GM12873 (cell line): ENCODE measurements at regions not wholly inside any gene's neighbourhood (a gene's known extent, or its start where the extent isn't known, plus 50 kb on each side); places are given as distances from the start of the nearest gene placed in this dataset.

ENCODE experiments used
- CTCF ChIP-seq: IDR thresholded peaks from 2 replicates; pipeline ENCODE4 v1.5.1; 2012; ENCODE audit warnings: low read depth, mild to moderate bottlenecking, moderate library complexity, low read length, control low read depth; ENCODE audit not compliant: insufficient read depth; ENCODE audit errors: missing control alignments

GRCh38 chr4:83850435-83850834, 314.5 kb downstream of the GPAT3 start:
- no peak for TF ChIP-seq CTCF

GRCh38 chr4:83846193-83846830, 310.4 kb downstream of the GPAT3 start:
- no peak for TF ChIP-seq CTCF

- TF ChIP-seq CTCF = no peak
Observed at GRCh38 chr4:83839615-83840014, 303.7 kb downstream of the GPAT3 start.

- TF ChIP-seq CTCF = no peak
Observed at GRCh38 chr4:83837614-83838308, 301.9 kb downstream of the GPAT3 start.

GRCh38 chr4:83833920-83834319, 298.0 kb downstream of the GPAT3 start:
- TF ChIP-seq CTCF = no peak

- no peak for TF ChIP-seq CTCF
Observed at GRCh38 chr4:83832110-83832825, 296.4 kb downstream of the GPAT3 start.

GRCh38 chr4:83831588-83831987, 295.7 kb downstream of the GPAT3 start:
- TF ChIP-seq CTCF = no peak
